ENCODE measurements at regions not wholly inside any gene's neighbourhood (a gene's known extent, or its start where the extent isn't known, plus 50 kb on each side); places are given as distances from the start of the nearest gene placed in this dataset.

- ATAC-seq (ENCODE audit: low read depth in 2 of 2) = no peak
- DNase-seq = no peak
- no peak overlapping the region for H3K27ac Mint-ChIP-seq
- H3K27me3 Mint-ChIP-seq = no peaks in the 10 kb centered on the region
- H3K4me1 Mint-ChIP-seq = no peaks in the 10 kb centered on the region
- H3K36me3 Mint-ChIP-seq = no peaks in the 10 kb centered on the region
- no peak overlapping the region for H3K4me3 Mint-ChIP-seq
- peaks cover 0 to 16% (median 3%) of the 10 kb centered on the region in 7 donors for H3K9me3 Mint-ChIP-seq
Observed at GRCh38 chr1:163844459-163844858, 522.7 kb downstream of the NUF2 start.

- Mint-ChIP-seq H3K4me3 (no peak overlapping the region), H3K27me3 (no peaks in the 10 kb centered on the region), H3K27ac (no peak overlapping the region), H3K9me3 (peaks cover 0 to 11% (median 4%) of the 10 kb centered on the region in 7 donors), H3K36me3 (no peaks in the 10 kb centered on the region), H3K4me1 (no peaks in the 10 kb centered on the region)
- ATAC-seq (ENCODE audit: low read depth in 2 of 2) (no peak), DNase-seq (no peak)
Observed at GRCh38 chr1:163845279-163845678, 523.5 kb downstream of the NUF2 start.

GRCh38 chr1:163863731-163864130 lies 542.0 kb downstream of the NUF2 start:
- Mint-ChIP-seq H3K9me3 (peaks cover 0 to 8% (median 5%) of the 10 kb centered on the region in 7 donors), H3K36me3 (no peaks in the 10 kb centered on the region), H3K4me1 (no peaks in the 10 kb centered on the region), H3K4me3 (no peak overlapping the region), H3K27me3 (no peaks in the 10 kb centered on the region), H3K27ac (no peak overlapping the region)
- ATAC-seq (ENCODE audit: low read depth in 2 of 2) = no peak
- DNase-seq = no peak

GRCh38 chr1:163864207-163864606 lies 542.5 kb downstream of the NUF2 start:
- Mint-ChIP-seq H3K4me1 (no peaks in the 10 kb centered on the region), H3K4me3 (no peak overlapping the region), H3K27ac (no peak overlapping the region), H3K36me3 (no peaks in the 10 kb centered on the region), H3K9me3 (peaks cover 0 to 8% (median 5%) of the 10 kb centered on the region in 7 donors), H3K27me3 (no peaks in the 10 kb centered on the region)
- DNase-seq = no peak
- no peak for ATAC-seq (ENCODE audit: low read depth in 2 of 2)

GRCh38 chr1:163866564-163866963 lies 544.8 kb downstream of the NUF2 start:
- no peak for DNase-seq
- no peak overlapping the region for H3K27ac Mint-ChIP-seq

GRCh38 chr1:163870666-163871065 lies 548.9 kb downstream of the NUF2 start:
- Mint-ChIP-seq H3K27ac (no peak overlapping the region), H3K27me3 (no peaks in the 10 kb centered on the region), H3K4me3 (no peak overlapping the region), H3K9me3 (peaks cover 0 to 11% (median 5%) of the 10 kb centered on the region in 7 donors), H3K4me1 (no peaks in the 10 kb centered on the region), H3K36me3 (no peaks in the 10 kb centered on the region)
- DNase-seq (no peak), ATAC-seq (ENCODE audit: low read depth in 2 of 2) (no peak)

More at GRCh38 chr1:163866564-163866963, 544.8 kb downstream of the NUF2 start:
- no peak for ATAC-seq (ENCODE audit: low read depth in 2 of 2)
- Mint-ChIP-seq H3K27me3 (no peaks in the 10 kb centered on the region), H3K4me1 (no peaks in the 10 kb centered on the region), H3K36me3 (no peaks in the 10 kb centered on the region), H3K9me3 (peaks cover 0 to 12% (median 5%) of the 10 kb centered on the region in 7 donors), H3K4me3 (no peak overlapping the region)

GRCh38 chr1:163872067-163872466 lies 550.3 kb downstream of the NUF2 start:
- ATAC-seq (ENCODE audit: low read depth in 2 of 2) = no peak
- Mint-ChIP-seq H3K27ac (no peak overlapping the region), H3K4me1 (no peaks in the 10 kb centered on the region), H3K9me3 (peaks cover 0 to 10% (median 5%) of the 10 kb centered on the region in 7 donors), H3K4me3 (no peak overlapping the region), H3K27me3 (no peaks in the 10 kb centered on the region), H3K36me3 (no peaks in the 10 kb centered on the region)
- DNase-seq = no peak

- Mint-ChIP-seq H3K4me3 (no peak overlapping the region), H3K36me3 (no peaks in the 10 kb centered on the region), H3K9me3 (peaks cover 0 to 8% (median 5%) of the 10 kb centered on the region in 7 donors), H3K27ac (no peak overlapping the region), H3K4me1 (no peaks in the 10 kb centered on the region), H3K27me3 (no peaks in the 10 kb centered on the region)
- no peak for DNase-seq
- no peak for ATAC-seq (ENCODE audit: low read depth in 2 of 2)
Observed at GRCh38 chr1:163874070-163874469, 552.3 kb downstream of the NUF2 start.

- H3K4me3 Mint-ChIP-seq = no peak overlapping the region
- peaks cover 0 to 8% (median 3%) of the 10 kb centered on the region in 7 donors for H3K9me3 Mint-ChIP-seq
- no peaks in the 10 kb centered on the region for H3K27me3 Mint-ChIP-seq
- H3K4me1 Mint-ChIP-seq = no peaks in the 10 kb centered on the region
- H3K27ac Mint-ChIP-seq = no peak overlapping the region
- H3K36me3 Mint-ChIP-seq = no peaks in the 10 kb centered on the region
- no peak for ATAC-seq (ENCODE audit: low read depth in 2 of 2)
- no peak for DNase-seq
Observed at GRCh38 chr1:163875200-163875926, 553.6 kb downstream of the NUF2 start.

- Mint-ChIP-seq H3K4me3 (no peak overlapping the region), H3K27ac (no peak overlapping the region), H3K27me3 (no peaks in the 10 kb centered on the region), H3K36me3 (no peaks in the 10 kb centered on the region), H3K4me1 (no peaks in the 10 kb centered on the region), H3K9me3 (peaks cover 0 to 8% (median 1%) of the 10 kb centered on the region in 7 donors)
- ATAC-seq (ENCODE audit: low read depth in 2 of 2) (no peak), DNase-seq (no peak)
Observed at GRCh38 chr1:163875927-163876320, 554.2 kb downstream of the NUF2 start.

GRCh38 chr1:163876546-163876945 lies 554.8 kb downstream of the NUF2 start:
- H3K36me3 Mint-ChIP-seq = no peaks in the 10 kb centered on the region
- H3K4me1 Mint-ChIP-seq = no peaks in the 10 kb centered on the region
- no peaks in the 10 kb centered on the region for H3K27me3 Mint-ChIP-seq
- ATAC-seq (ENCODE audit: low read depth in 2 of 2) (no peak), DNase-seq (no peak)
- peaks cover 0 to 8% (median 1%) of the 10 kb centered on the region in 7 donors for H3K9me3 Mint-ChIP-seq
- no peak overlapping the region for H3K27ac Mint-ChIP-seq
- no peak overlapping the region for H3K4me3 Mint-ChIP-seq

GRCh38 chr1:163877016-163877415 lies 555.3 kb downstream of the NUF2 start:
- Mint-ChIP-seq H3K27me3 (no peaks in the 10 kb centered on the region), H3K36me3 (no peaks in the 10 kb centered on the region), H3K4me1 (no peaks in the 10 kb centered on the region), H3K9me3 (peaks cover 0 to 8% (median 1%) of the 10 kb centered on the region in 7 donors), H3K27ac (peak overlapping the region in 1 of 6 donors; percentile 21), H3K4me3 (no peak overlapping the region)
- DNase-seq (no peak), ATAC-seq (ENCODE audit: low read depth in 2 of 2) (no peak)

GRCh38 chr1:163885510-163885909 lies 563.8 kb downstream of the NUF2 start:
- DNase-seq = no peak
- Mint-ChIP-seq H3K4me1 (no peaks in the 10 kb centered on the region), H3K27ac (no peak overlapping the region), H3K9me3 (peaks cover 0 to 4% (median 0%) of the 10 kb centered on the region in 7 donors), H3K27me3 (no peaks in the 10 kb centered on the region), H3K36me3 (no peaks in the 10 kb centered on the region), H3K4me3 (no peak overlapping the region)
- no peak for ATAC-seq (ENCODE audit: low read depth in 2 of 2)

- Mint-ChIP-seq H3K9me3 (peaks cover 0 to 7% (median 2%) of the 10 kb centered on the region in 7 donors), H3K36me3 (no peaks in the 10 kb centered on the region), H3K4me1 (no peaks in the 10 kb centered on the region), H3K27ac (no peak overlapping the region), H3K27me3 (no peaks in the 10 kb centered on the region), H3K4me3 (no peak overlapping the region)
- DNase-seq (no peak), ATAC-seq (ENCODE audit: low read depth in 2 of 2) (no peak)
Observed at GRCh38 chr1:163896001-163896400, 574.2 kb downstream of the NUF2 start.

All from naive B cell (primary cell).